HepG2 (cell line): ENCODE measurements at regions not wholly inside any gene's neighbourhood (a gene's known extent, or its start where the extent isn't known, plus 50 kb on each side); places are given as distances from the start of the nearest gene placed in this dataset.

Experiments
- NR0B2 ChIP-seq: sonication (generic); formaldehyde crosslinking; IDR thresholded peaks from 2 replicates; pipeline ENCODE4 v1.4.0; 2020; ENCODE audit warnings: mild to moderate bottlenecking, missing genetic modification reagents
- PCBP2 ChIP-seq: fragments of 200-400 bp; formaldehyde crosslinking; optimal IDR thresholded peaks from 2 replicates; pipeline ENCODE3; 2018; ENCODE audit warnings: low read length, low read depth; ENCODE audit not compliant: poor library complexity, severe bottlenecking
- SRSF9 ChIP-seq: fragments of 200-400 bp; formaldehyde crosslinking; IDR thresholded peaks from 2 replicates; pipeline ENCODE4 v1.6.1; 2018; ENCODE audit warnings: borderline replicate concordance, mild to moderate bottlenecking, low read depth, low read length; ENCODE audit not compliant: insufficient read depth, poor library complexity, severe bottlenecking
- TFDP1 ChIP-seq: IDR thresholded peaks from 2 replicates; pipeline ENCODE4 v1.6.1; 2016; ENCODE audit warnings: missing compliant biosample characterization, missing genetic modification reagents, borderline replicate concordance
- TMF1 ChIP-seq: sonication (generic); formaldehyde crosslinking; IDR thresholded peaks from 2 replicates; pipeline ENCODE4 v1.8.1; 2022; ENCODE audit warnings: low read depth, missing genetic modification reagents
- TSC22D2 ChIP-seq: sonication (generic); formaldehyde crosslinking; IDR thresholded peaks from 2 replicates; pipeline ENCODE4 v1.5.1; 2020; ENCODE audit warnings: missing genetic modification reagents, mild to moderate bottlenecking, borderline replicate concordance
- ZNF232 ChIP-seq: sonication (generic); formaldehyde crosslinking; IDR thresholded peaks from 2 replicates; pipeline ENCODE4 v1.4.0; 2020; ENCODE audit warnings: missing genetic modification reagents, borderline replicate concordance
- ZNF468 ChIP-seq: sonication (generic); formaldehyde crosslinking; IDR thresholded peaks from 2 replicates; pipeline ENCODE4 v1.8.0; 2022; ENCODE audit warnings: mild to moderate bottlenecking, moderate library complexity, missing genetic modification reagents
- TF ChIP-seq, protein P1 (sequence below): sonication (generic); formaldehyde crosslinking; IDR thresholded peaks from 2 replicates; pipeline ENCODE4 v1.4.0; 2020; ENCODE audit warnings: missing genetic modification reagents, borderline replicate concordance

DNA sequence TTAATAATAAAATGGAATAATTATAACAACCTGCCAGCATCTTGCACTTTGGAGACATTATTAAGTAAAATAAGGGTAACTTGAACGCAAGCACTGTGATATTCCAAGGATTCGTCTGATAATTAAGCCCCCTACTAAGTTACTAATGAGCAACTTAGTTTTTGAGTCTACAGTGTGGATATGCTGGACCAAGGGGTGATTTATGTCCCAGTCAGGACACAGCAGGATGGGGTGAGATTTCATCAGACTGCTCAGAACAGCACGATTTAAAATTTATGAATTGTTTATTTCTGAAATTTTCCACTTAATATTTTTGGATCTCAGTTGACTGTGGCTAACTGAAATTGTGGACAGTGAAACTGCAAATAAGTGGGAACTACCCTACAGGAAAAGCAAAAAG lies 182.8 kb upstream of the PHF14 start (continued):
- TF ChIP-seq NR0B2, result no peak
- no peak for TF ChIP-seq ZNF232 (CRISPR knock-in tag)
- TF ChIP-seq TMF1, result no peak
- TF ChIP-seq, protein P1, sequence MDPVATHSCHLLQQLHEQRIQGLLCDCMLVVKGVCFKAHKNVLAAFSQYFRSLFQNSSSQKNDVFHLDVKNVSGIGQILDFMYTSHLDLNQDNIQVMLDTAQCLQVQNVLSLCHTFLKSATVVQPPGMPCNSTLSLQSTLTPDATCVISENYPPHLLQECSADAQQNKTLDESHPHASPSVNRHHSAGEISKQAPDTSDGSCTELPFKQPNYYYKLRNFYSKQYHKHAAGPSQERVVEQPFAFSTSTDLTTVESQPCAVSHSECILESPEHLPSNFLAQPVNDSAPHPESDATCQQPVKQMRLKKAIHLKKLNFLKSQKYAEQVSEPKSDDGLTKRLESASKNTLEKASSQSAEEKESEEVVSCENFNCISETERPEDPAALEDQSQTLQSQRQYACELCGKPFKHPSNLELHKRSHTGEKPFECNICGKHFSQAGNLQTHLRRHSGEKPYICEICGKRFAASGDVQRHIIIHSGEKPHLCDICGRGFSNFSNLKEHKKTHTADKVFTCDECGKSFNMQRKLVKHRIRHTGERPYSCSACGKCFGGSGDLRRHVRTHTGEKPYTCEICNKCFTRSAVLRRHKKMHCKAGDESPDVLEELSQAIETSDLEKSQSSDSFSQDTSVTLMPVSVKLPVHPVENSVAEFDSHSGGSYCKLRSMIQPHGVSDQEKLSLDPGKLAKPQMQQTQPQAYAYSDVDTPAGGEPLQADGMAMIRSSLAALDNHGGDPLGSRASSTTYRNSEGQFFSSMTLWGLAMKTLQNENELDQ (CRISPR knock-in tag), result no peak
- TF ChIP-seq TSC22D2 (CRISPR knock-in tag), result no peak
- no peak for TF ChIP-seq SRSF9
- TF ChIP-seq ZNF468 (CRISPR knock-in tag), result no peak
- TF ChIP-seq PCBP2, result no peak
- TF ChIP-seq TFDP1, result no peak
